Hepatocyte (in vitro differentiated cells): ENCODE measurements at regions not wholly inside any gene's neighbourhood (a gene's known extent, or its start where the extent isn't known, plus 50 kb on each side); places are given as distances from the start of the nearest gene placed in this dataset.

ENCODE experiments used
- CTCF ChIP-seq: fragments of 200-600 bp; sonication (generic); IDR thresholded peaks from 2 replicates; pipeline ENCODE4 v1.5.1; 2016; ENCODE audit warnings: antibody characterized with exemption, mild to moderate bottlenecking; ENCODE audit not compliant: poor library complexity
- EZH2 ChIP-seq: fragments of 200-600 bp; sonication (generic); IDR thresholded peaks from 2 replicates; pipeline ENCODE4 v1.6.1; 2016; ENCODE audit warnings: antibody characterized with exemption, mild to moderate bottlenecking, borderline replicate concordance

- no peak for TF ChIP-seq CTCF
- no peak for TF ChIP-seq EZH2
Measured at GRCh38 chr1:91129017-91129416, 107.2 kb upstream of the ZNF644 start.
